ENCODE measurements at regions not wholly inside any gene's neighbourhood (a gene's known extent, or its start where the extent isn't known, plus 50 kb on each side); places are given as distances from the start of the nearest gene placed in this dataset. TPM values are rescaled to one million over a fixed set of nuclear protein-coding genes. Genes with fewer than 3 reads are reported as not detected.
A peak's percentile ranks its signal among the peaks of the same experiment; 100 is the strongest.

GRCh38 chr14:76920331-76921087 lies 94.3 kb downstream of the LRRC74A start:
- H3K4me1 ChIP-seq (ENCODE audit: control insufficient read depth, insufficient read depth, low read length), result peaks cover 94% of the 10 kb centered on the region
- WGBS (ENCODE audit: insufficient coverage), result 26% methylated on average over 9 of the region's 13 CpGs
- no peaks in the 10 kb centered on the region for H3K9me3 ChIP-seq (ENCODE audit: control insufficient read depth, insufficient read depth, low read length)
- no peaks in the 10 kb centered on the region for H3K27me3 ChIP-seq (ENCODE audit: control insufficient read depth, insufficient read depth, low read length)
- DNase-seq (ENCODE audit: low read depth in 4 of 6, low spot score in 6 of 6), result peak in 4 of 6 donors; percentile 64 to 97 (median 85)
- no peak overlapping the region for H3K4me3 ChIP-seq (ENCODE audit: low read depth, low read length)
- no peaks in the 10 kb centered on the region for H3K36me3 ChIP-seq (ENCODE audit: control insufficient read depth, insufficient read depth, low read length)
- peak overlapping the region; percentile 86 for H3K27ac ChIP-seq (ENCODE audit: low read depth, low read length)

DNA sequence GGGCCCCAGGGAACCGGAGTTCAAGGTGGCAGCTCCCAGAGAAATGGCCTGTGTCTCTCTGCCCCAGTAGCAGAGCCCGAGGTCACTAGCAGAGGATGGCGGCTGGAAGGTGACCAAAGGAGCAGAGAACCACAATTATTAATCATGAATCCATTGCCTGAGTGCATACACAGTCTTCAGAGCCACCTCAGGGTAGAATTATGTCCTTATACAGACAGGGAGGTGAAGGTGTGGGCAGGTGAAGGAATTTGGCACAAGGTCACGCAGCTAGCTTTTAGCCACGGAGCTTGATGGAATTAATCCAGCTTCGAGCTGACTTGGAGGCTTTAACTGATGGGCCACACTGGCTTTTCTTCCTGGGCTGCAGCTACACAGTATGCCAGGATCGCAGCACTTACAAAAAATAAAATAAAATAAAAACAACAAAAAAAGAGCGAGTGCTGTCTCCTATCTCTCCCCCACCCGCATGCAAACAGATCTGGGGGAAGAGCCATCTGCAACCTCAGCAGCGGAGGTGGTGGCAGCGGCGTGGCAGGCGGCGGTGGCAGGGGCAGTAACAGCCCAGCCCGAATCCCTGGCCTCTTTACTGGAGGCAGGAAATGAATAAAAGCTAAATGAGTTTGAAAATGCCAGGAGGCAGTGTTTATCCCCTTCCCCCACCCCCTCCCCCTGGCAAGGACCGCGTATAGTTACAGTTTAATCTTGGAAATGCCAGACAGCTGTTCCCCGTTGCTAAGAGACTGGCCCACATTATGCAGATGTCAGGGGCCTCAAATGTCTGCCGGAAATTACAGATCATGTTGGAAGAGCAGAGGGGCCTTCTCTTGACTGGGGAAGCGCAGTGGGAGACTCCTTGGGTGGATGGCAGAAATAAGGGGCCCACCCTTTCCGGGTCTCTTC lies 93.5 kb downstream of the LRRC74A start:
- Histone ChIP-seq H3K4me1 (ENCODE audit: control insufficient read depth, insufficient read depth, low read length) (peaks cover 85% of the 10 kb centered on the region), H3K9me3 (ENCODE audit: control insufficient read depth, insufficient read depth, low read length) (no peaks in the 10 kb centered on the region), H3K36me3 (ENCODE audit: control insufficient read depth, insufficient read depth, low read length) (no peaks in the 10 kb centered on the region), H3K27me3 (ENCODE audit: control insufficient read depth, insufficient read depth, low read length) (no peaks in the 10 kb centered on the region), H3K27ac (ENCODE audit: low read depth, low read length) (peak overlapping the region; percentile 86), H3K4me3 (ENCODE audit: low read depth, low read length) (no peak overlapping the region)
- peak in 4 of 6 donors; percentile 75 to 98 (median 90) for DNase-seq (ENCODE audit: low read depth in 4 of 6, low spot score in 6 of 6)
- 11% methylated on average over 8 of the region's 21 CpGs for WGBS (ENCODE audit: insufficient coverage)

Small RNA genes lying in the stretch of these regions (small RNA-seq; reads per million reads assigned to genes)
- not detected for gene RN7SL356P (ENCODE audit: low replicate concordance)
